Fibroblast of lung (primary cell): ENCODE measurements at regions not wholly inside any gene's neighbourhood (a gene's known extent, or its start where the extent isn't known, plus 50 kb on each side); places are given as distances from the start of the nearest gene placed in this dataset.

Experiments
- EZH2 ChIP-seq: IDR thresholded peaks from 2 replicates; pipeline ENCODE4 v1.5.1; 2012; ENCODE audit warnings: low read length, control low read depth, mild to moderate bottlenecking; ENCODE audit errors: missing control alignments
- TF ChIP-seq, protein P1 (sequence below), 2 donors: IDR thresholded peaks in 1 of 2; conservative IDR thresholded peaks in 1 of 2; 1 replicate in 1 of 2; 2 replicates in 1 of 2; pipeline ENCODE4 v1.5.1; 2011 to 2012; ENCODE audit warnings: low read length in 2 of 2, control low read depth in 1 of 2, inconsistent platforms in 1 of 2, low read depth in 1 of 2, mild to moderate bottlenecking in 1 of 2

DNA sequence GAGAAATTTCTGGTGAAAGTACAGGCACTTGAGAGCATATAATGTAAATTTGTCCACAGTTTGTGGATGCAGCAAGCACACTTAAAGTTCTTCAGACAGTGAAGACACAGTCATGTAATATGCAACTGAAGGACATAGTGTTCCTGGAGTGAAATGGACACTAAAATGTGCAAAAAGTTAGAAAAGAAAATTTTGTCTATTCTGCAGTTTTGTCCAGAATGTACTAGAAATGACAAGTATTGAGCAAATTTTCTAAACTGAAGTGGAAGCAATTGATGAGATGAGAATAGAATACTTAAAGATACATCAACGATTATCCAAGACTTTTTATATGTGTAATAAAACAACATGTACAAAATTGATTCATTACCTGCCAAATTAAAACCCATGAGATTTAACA lies 647.0 kb upstream of the IMPG1 start:
- TF ChIP-seq, protein P1, sequence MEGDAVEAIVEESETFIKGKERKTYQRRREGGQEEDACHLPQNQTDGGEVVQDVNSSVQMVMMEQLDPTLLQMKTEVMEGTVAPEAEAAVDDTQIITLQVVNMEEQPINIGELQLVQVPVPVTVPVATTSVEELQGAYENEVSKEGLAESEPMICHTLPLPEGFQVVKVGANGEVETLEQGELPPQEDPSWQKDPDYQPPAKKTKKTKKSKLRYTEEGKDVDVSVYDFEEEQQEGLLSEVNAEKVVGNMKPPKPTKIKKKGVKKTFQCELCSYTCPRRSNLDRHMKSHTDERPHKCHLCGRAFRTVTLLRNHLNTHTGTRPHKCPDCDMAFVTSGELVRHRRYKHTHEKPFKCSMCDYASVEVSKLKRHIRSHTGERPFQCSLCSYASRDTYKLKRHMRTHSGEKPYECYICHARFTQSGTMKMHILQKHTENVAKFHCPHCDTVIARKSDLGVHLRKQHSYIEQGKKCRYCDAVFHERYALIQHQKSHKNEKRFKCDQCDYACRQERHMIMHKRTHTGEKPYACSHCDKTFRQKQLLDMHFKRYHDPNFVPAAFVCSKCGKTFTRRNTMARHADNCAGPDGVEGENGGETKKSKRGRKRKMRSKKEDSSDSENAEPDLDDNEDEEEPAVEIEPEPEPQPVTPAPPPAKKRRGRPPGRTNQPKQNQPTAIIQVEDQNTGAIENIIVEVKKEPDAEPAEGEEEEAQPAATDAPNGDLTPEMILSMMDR (conservative IDR thresholded peaks at IDR 0.05 in 1 of 2, IDR thresholded peaks at IDR 0.05 in 1 of 2; ENCODE audit: low read depth in 1 of 2, low read length in 2 of 2) = no peak
- TF ChIP-seq EZH2 = no peak
